NCI-H69 (cell line): ENCODE measurements at regions not wholly inside any gene's neighbourhood (a gene's known extent, or its start where the extent isn't known, plus 50 kb on each side); places are given as distances from the start of the nearest gene placed in this dataset.
"Not testable (repeated sequence)": the region's sequence is repeated elsewhere in the genome, so short reads cannot be mapped to it uniquely, and the experiment has no call there.

Source experiments
- DNase-seq: peaks from one replicate; lab custom pipeline; 2025; lab: John Stamatoyannopoulos, UW

GRCh38 chr3:40645883-40646282 lies 121.1 kb downstream of the ZNF621 start:
- DNase-seq = peak; percentile 47

- DNase-seq = no peak
Measured at GRCh38 chr3:40649346-40649745, 124.6 kb downstream of the ZNF621 start.

DNA sequence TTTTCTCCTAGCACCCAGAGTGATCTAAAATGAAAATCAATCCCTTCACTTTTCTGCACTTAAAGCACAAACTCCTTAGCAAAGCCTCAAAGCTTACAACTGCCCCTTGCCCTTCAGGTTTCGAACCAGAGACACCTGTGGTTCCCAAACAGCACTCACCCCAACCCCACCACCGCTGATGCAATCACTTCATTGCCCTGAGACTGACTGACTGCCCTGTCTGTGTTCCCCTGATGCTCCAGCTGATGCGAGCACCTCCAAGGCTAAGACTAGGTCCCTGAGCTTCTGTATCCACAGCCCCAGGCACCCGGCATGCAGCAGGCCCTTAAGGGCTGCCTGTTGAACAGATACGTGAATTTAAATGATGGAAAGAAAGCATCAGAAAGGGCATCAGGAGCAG lies 127.3 kb downstream of the ZNF621 start:
- DNase-seq = no peak

- no peak for DNase-seq
Measured at GRCh38 chr3:40653001-40653400, 128.2 kb downstream of the ZNF621 start.

DNA sequence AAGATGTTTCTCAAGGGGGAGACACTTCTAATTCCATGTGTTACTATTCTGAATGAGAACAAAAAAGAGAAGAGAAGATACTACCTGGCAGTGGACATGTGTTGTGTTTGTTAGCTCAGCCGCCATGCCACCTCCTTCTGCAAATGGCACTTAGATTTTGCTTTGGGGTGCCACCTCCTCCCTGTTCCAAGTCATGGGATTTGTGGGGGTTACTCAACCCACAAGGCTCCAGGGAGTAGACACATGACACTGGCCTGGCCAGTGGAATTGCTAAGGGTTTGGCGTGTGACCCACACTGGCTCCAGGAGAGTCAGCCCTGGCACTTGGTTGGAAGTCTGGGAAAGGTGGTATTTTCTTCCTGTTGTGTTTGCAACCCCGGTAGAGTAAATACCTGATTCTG lies 129.1 kb downstream of the ZNF621 start:
- DNase-seq = no peak

DNA sequence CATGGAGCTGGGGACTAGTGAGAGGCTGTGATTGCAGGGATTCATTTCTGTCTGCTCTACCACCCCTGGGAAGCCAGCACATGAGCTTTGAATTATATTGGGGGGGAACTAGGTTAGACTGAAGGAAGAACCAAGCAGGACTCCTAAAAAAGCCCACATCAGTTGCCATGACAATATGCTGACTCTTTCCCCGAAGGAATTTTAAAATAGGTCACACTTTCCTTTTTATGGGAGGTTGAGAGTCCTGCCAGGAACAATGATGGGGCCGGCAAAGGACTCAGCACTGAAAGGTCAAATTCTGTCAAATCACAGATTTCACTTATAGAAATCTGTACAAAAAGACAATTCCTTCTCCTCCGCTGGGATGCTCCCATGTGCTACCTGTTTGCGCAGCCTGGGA lies 130.8 kb downstream of the ZNF621 start:
- no peak for DNase-seq

- no peak for DNase-seq
Measured at GRCh38 chr3:40657623-40658022, 132.9 kb downstream of the ZNF621 start.

- no peak for DNase-seq
Measured at GRCh38 chr3:40658305-40658704, 133.5 kb downstream of the ZNF621 start.

GRCh38 chr3:40660554-40660953 lies 135.8 kb downstream of the ZNF621 start:
- no peak for DNase-seq

DNA sequence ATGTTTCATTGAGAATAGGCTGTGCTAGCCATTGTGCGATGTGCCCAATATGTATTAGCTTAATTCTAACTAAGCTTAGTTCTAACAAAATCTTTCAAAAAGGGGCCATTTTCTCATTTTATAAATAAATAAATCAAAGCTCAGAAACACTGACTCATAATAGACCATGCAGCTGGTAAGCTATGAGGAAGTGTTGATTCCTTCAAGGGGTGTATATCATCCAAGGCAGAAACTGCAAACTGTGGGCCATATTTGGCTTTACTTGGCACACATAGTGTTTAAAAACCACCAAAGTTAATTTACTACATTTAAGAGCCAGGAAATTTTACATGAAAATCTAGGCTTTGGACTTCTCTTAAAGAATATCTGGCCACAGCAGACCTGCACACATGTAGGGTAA lies 136.5 kb downstream of the ZNF621 start:
- no peak for DNase-seq

DNA sequence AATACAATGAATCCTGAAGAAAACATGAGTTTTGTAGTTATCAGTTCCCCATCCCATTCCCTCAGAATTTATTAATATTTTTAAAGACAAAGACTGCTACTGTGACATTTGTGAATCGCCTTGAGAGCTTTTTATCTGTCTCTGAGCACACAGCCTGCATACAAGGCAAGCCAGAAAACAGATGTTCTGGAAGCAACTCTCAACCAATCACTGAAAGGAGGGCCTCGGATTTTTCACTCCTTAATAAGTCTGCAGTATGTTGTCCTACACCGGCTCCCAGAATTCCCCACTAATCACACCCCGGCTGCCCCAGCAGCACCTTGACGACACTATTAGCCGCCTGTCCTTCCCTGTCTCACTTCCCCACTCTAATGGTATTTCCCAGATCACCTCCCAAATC lies 138.5 kb downstream of the ZNF621 start:
- DNase-seq = no peak

DNA sequence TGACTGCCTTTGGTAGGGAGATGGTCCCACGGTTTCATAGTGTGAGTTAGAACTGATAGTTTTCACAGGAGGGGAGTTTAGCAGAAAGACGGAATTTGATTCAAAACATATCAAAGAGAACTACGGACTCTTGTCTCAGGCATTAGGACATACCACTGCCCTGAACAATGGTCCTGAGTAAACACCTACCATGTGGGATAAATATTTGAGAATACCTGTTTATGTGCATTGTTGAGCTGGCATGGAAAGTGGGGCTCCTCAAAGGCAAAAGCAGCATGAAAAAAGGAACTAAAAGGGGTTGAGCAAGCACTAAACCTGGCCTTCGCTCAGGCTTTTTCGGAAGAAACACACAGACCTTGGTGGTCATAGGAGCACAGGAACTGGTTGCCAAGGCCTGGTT lies 144.4 kb downstream of the ZNF621 start:
- DNase-seq = no peak

DNA sequence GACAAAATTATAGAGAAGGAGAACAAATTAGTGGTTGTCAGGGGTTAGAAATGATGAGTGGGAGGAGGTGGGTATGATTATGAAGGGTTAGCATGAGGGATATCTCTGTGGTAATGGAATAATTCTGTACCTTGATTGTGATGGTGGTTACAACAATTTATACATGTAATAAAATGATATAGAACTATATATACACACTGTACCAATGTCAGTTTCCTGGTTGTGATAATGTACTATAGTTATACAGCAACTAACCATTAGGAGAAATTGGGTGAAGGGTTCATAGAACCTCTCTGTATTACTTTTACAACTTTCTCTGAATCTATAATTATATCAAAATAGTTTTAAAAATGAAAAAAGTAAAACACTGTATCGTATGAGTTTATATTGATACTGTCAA lies 148.1 kb downstream of the ZNF621 start:
- DNase-seq = no peak

DNA sequence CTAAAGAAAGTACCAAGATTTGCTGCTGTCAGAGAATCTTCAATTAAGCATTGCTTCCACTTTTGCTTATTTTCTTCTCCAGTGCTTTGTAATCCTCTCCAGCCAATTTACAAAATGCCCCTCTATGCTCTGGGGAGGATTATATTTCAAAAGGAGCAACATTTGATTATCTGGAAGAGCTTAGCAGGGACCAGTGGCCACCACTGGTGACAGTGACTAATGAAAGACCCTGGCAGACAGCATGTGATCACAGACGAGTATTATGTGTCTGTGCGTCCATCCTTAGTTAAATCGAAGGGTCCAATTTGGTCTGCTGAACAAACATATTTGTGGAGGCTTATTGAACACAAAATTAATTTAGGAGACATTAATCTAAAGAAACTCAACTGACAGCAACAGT lies 152.6 kb downstream of the ZNF621 start:
- DNase-seq = no peak

- no peak for DNase-seq
Measured at GRCh38 chr3:40677749-40678148, 153.0 kb downstream of the ZNF621 start.

- DNase-seq = no peak
Measured at GRCh38 chr3:40679290-40679689, 154.5 kb downstream of the ZNF621 start.

GRCh38 chr3:40680685-40681657 lies 156.2 kb downstream of the ZNF621 start:
- no peak for DNase-seq

- DNase-seq = no peak
Measured at GRCh38 chr3:40681658-40682055, 156.9 kb downstream of the ZNF621 start.

GRCh38 chr3:40689837-40690236 lies 165.1 kb downstream of the ZNF621 start:
- DNase-seq = no peak

GRCh38 chr3:40690749-40691451 lies 166.1 kb downstream of the ZNF621 start:
- no peak for DNase-seq

- DNase-seq = no peak
Measured at GRCh38 chr3:40691452-40691861, 166.7 kb downstream of the ZNF621 start.

DNA sequence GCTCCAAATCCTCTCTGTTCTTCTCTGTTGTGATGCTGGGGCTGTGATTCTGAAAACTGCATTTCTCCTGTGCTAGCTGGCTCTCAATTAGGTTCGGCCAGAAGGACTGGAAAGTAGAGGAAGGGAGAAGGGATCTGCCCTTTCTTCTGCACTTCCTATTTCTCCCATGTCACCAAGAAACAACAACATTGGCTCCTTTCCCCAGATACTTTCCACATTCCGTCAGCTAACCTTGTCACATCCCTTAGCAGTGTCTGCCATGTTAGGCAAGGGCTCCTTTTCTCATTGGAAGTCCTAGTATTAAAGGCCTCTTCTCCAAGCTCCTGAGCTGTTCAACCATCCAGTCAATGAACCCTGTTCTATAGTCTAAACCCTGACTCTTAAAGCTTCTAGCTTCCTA lies 171.1 kb downstream of the ZNF621 start:
- DNase-seq = no peak

GRCh38 chr3:40698611-40699010 lies 173.9 kb downstream of the ZNF621 start:
- not testable (repeated sequence) for DNase-seq
